Amygdala (tissue), 56 donors: ENCODE measurements at regions not wholly inside any gene's neighbourhood (a gene's known extent, or its start where the extent isn't known, plus 50 kb on each side); places are given as distances from the start of the nearest gene placed in this dataset.

Source experiments
- DNase-seq, 56 donors: peaks; one replicate each; lab custom pipeline; 2025; lab: John Stamatoyannopoulos, UW

GRCh38 chr14:28483506-28483905 lies 283.1 kb upstream of the FOXG1 start:
- no peak for DNase-seq

- DNase-seq = no peak
Observed at GRCh38 chr14:28488684-28489083, 277.9 kb upstream of the FOXG1 start.

GRCh38 chr14:28493516-28493915 lies 273.1 kb upstream of the FOXG1 start:
- DNase-seq = no peak

- no peak for DNase-seq
Observed at GRCh38 chr14:28494196-28494595, 272.4 kb upstream of the FOXG1 start.

GRCh38 chr14:28496364-28496763 lies 270.2 kb upstream of the FOXG1 start:
- no peak for DNase-seq

- no peak for DNase-seq
Observed at GRCh38 chr14:28502517-28502916, 264.1 kb upstream of the FOXG1 start.

GRCh38 chr14:28515571-28515970 lies 251.0 kb upstream of the FOXG1 start:
- DNase-seq = no peak

GRCh38 chr14:28536889-28537288 lies 229.7 kb upstream of the FOXG1 start:
- no peak for DNase-seq

GRCh38 chr14:28542040-28542439 lies 224.5 kb upstream of the FOXG1 start:
- no peak for DNase-seq

GRCh38 chr14:28565345-28565744 lies 201.2 kb upstream of the FOXG1 start:
- no peak for DNase-seq

GRCh38 chr14:28570391-28570790 lies 196.2 kb upstream of the FOXG1 start:
- no peak for DNase-seq

- no peak for DNase-seq
Observed at GRCh38 chr14:28571636-28572035, 195.0 kb upstream of the FOXG1 start.

GRCh38 chr14:28576523-28576922 lies 190.1 kb upstream of the FOXG1 start:
- DNase-seq = no peak

GRCh38 chr14:28577187-28577586 lies 189.4 kb upstream of the FOXG1 start:
- DNase-seq = no peak

GRCh38 chr14:28577711-28578131 lies 188.9 kb upstream of the FOXG1 start:
- no peak for DNase-seq

GRCh38 chr14:28584951-28585350 lies 181.6 kb upstream of the FOXG1 start:
- DNase-seq = no peak

GRCh38 chr14:28589792-28590191 lies 176.8 kb upstream of the FOXG1 start:
- no peak for DNase-seq

- no peak for DNase-seq
Observed at GRCh38 chr14:28596391-28596790, 170.2 kb upstream of the FOXG1 start.

- no peak for DNase-seq
Observed at GRCh38 chr14:28599191-28599590, 167.4 kb upstream of the FOXG1 start.

- no peak for DNase-seq
Observed at GRCh38 chr14:28599605-28600004, 167.0 kb upstream of the FOXG1 start.

- no peak for DNase-seq
Observed at GRCh38 chr14:28603606-28604005, 163.0 kb upstream of the FOXG1 start.

GRCh38 chr14:28607661-28608060 lies 158.9 kb upstream of the FOXG1 start:
- DNase-seq = no peak

GRCh38 chr14:28608443-28608842 lies 158.1 kb upstream of the FOXG1 start:
- peak in 19 of 56 donors; percentile 1 to 53 (median 8) for DNase-seq
